Duodenal mucosa (tissue), 2 donors: ENCODE measurements at regions not wholly inside any gene's neighbourhood (a gene's known extent, or its start where the extent isn't known, plus 50 kb on each side); places are given as distances from the start of the nearest gene placed in this dataset.

Experiments
- H3K27ac ChIP-seq: one replicate; pipeline ENCODE4 v1.7.0; 2013; ENCODE audit warnings: low read depth, low read length
- H3K27me3 ChIP-seq, 2 donors: one replicate each; pipeline ENCODE4 v1.7.0; 2013; ENCODE audit warnings: low read length in 2 of 2, control low read depth in 1 of 2; ENCODE audit not compliant: insufficient read depth in 2 of 2, control insufficient read depth in 1 of 2
- H3K36me3 ChIP-seq, 2 donors: one replicate each; pipeline ENCODE4 v1.7.0; 2013; ENCODE audit warnings: low read length in 2 of 2, control low read depth in 1 of 2; ENCODE audit not compliant: insufficient read depth in 2 of 2, control insufficient read depth in 1 of 2
- H3K4me1 ChIP-seq, 2 donors: one replicate each; pipeline ENCODE4 v1.7.0; 2013; ENCODE audit warnings: low read length in 2 of 2, control low read depth in 1 of 2; ENCODE audit not compliant: insufficient read depth in 2 of 2, control insufficient read depth in 1 of 2
- H3K4me3 ChIP-seq, 2 donors: one replicate each; pipeline ENCODE4 v1.7.0; 2013; ENCODE audit warnings: low read length in 2 of 2, low read depth in 1 of 2
- H3K9ac ChIP-seq, 2 donors: one replicate each; pipeline ENCODE4 v1.7.0; 2013; ENCODE audit warnings: low read length in 2 of 2, low read depth in 1 of 2
- H3K9me3 ChIP-seq, 2 donors: one replicate each; pipeline ENCODE4 v1.7.0; 2013; ENCODE audit warnings: low read length in 2 of 2, control low read depth in 1 of 2; ENCODE audit not compliant: control insufficient read depth in 1 of 2

- Histone ChIP-seq H3K27ac (no peak overlapping the region), H3K4me3 (no peak overlapping the region), H3K36me3 (no peaks in the 10 kb centered on the region), H3K9ac (no peak overlapping the region), H3K27me3 (no peaks in the 10 kb centered on the region), H3K9me3 (no peaks in the 10 kb centered on the region), H3K4me1 (no peaks in the 10 kb centered on the region)
Observed at GRCh38 chr2:67799886-67800285, 262.9 kb downstream of the C1D start.

- Histone ChIP-seq H3K9me3 (no peaks in the 10 kb centered on the region), H3K4me3 (no peak overlapping the region), H3K27me3 (no peaks in the 10 kb centered on the region), H3K4me1 (no peaks in the 10 kb centered on the region), H3K9ac (no peak overlapping the region), H3K27ac (no peak overlapping the region), H3K36me3 (no peaks in the 10 kb centered on the region)
Observed at GRCh38 chr2:67802291-67802690, 260.5 kb downstream of the C1D start.

- H3K9ac ChIP-seq, result no peak overlapping the region
- no peaks in the 10 kb centered on the region for H3K4me1 ChIP-seq
- H3K36me3 ChIP-seq, result no peaks in the 10 kb centered on the region
- H3K27ac ChIP-seq, result no peak overlapping the region
- no peaks in the 10 kb centered on the region for H3K9me3 ChIP-seq
- no peak overlapping the region for H3K4me3 ChIP-seq
- no peaks in the 10 kb centered on the region for H3K27me3 ChIP-seq
Observed at GRCh38 chr2:67802824-67803223, 260.0 kb downstream of the C1D start.

- no peak overlapping the region for H3K27ac ChIP-seq
- H3K9me3 ChIP-seq, result no peaks in the 10 kb centered on the region
- H3K4me1 ChIP-seq, result no peaks in the 10 kb centered on the region
- no peaks in the 10 kb centered on the region for H3K27me3 ChIP-seq
- no peak overlapping the region for H3K4me3 ChIP-seq
- no peaks in the 10 kb centered on the region for H3K36me3 ChIP-seq
- no peak overlapping the region for H3K9ac ChIP-seq
Observed at GRCh38 chr2:67806816-67807215, 256.0 kb downstream of the C1D start.

- no peak overlapping the region for H3K9ac ChIP-seq
- no peaks in the 10 kb centered on the region for H3K36me3 ChIP-seq
- H3K4me1 ChIP-seq, result no peaks in the 10 kb centered on the region
- no peak overlapping the region for H3K4me3 ChIP-seq
- H3K9me3 ChIP-seq, result no peaks in the 10 kb centered on the region
- no peaks in the 10 kb centered on the region for H3K27me3 ChIP-seq
- no peak overlapping the region for H3K27ac ChIP-seq
Observed at GRCh38 chr2:67808112-67808511, 254.7 kb downstream of the C1D start.

- Histone ChIP-seq H3K36me3 (no peaks in the 10 kb centered on the region), H3K27ac (no peak overlapping the region), H3K4me3 (no peak overlapping the region), H3K4me1 (no peaks in the 10 kb centered on the region), H3K9me3 (no peaks in the 10 kb centered on the region), H3K27me3 (no peaks in the 10 kb centered on the region), H3K9ac (no peak overlapping the region)
Observed at GRCh38 chr2:67812682-67813081, 250.1 kb downstream of the C1D start.

- Histone ChIP-seq H3K9me3 (no peaks in the 10 kb centered on the region), H3K4me3 (no peak overlapping the region), H3K9ac (no peak overlapping the region), H3K4me1 (no peaks in the 10 kb centered on the region), H3K36me3 (no peaks in the 10 kb centered on the region), H3K27me3 (no peaks in the 10 kb centered on the region), H3K27ac (no peak overlapping the region)
Observed at GRCh38 chr2:67823726-67824125, 239.1 kb downstream of the C1D start.

- Histone ChIP-seq H3K4me3 (no peak overlapping the region), H3K27ac (no peak overlapping the region), H3K4me1 (no peaks in the 10 kb centered on the region), H3K9me3 (no peaks in the 10 kb centered on the region), H3K36me3 (no peaks in the 10 kb centered on the region), H3K27me3 (no peaks in the 10 kb centered on the region), H3K9ac (no peak overlapping the region)
Observed at GRCh38 chr2:67824186-67824585, 238.6 kb downstream of the C1D start.

GRCh38 chr2:67825476-67825875 is 237.3 kb downstream of the C1D start:
- no peak overlapping the region for H3K27ac ChIP-seq
- no peaks in the 10 kb centered on the region for H3K36me3 ChIP-seq
- H3K9ac ChIP-seq, result no peak overlapping the region
- H3K9me3 ChIP-seq, result no peaks in the 10 kb centered on the region
- no peaks in the 10 kb centered on the region for H3K27me3 ChIP-seq
- no peaks in the 10 kb centered on the region for H3K4me1 ChIP-seq
- no peak overlapping the region for H3K4me3 ChIP-seq

- no peak overlapping the region for H3K27ac ChIP-seq
- H3K9ac ChIP-seq, result no peak overlapping the region
- no peak overlapping the region for H3K4me3 ChIP-seq
- no peaks in the 10 kb centered on the region for H3K9me3 ChIP-seq
- H3K27me3 ChIP-seq, result no peaks in the 10 kb centered on the region
- no peaks in the 10 kb centered on the region for H3K4me1 ChIP-seq
- H3K36me3 ChIP-seq, result no peaks in the 10 kb centered on the region
Observed at GRCh38 chr2:67828066-67828465, 234.7 kb downstream of the C1D start.

- no peak overlapping the region for H3K27ac ChIP-seq
- H3K36me3 ChIP-seq, result no peaks in the 10 kb centered on the region
- no peaks in the 10 kb centered on the region for H3K9me3 ChIP-seq
- no peak overlapping the region for H3K4me3 ChIP-seq
- no peak overlapping the region for H3K9ac ChIP-seq
- no peaks in the 10 kb centered on the region for H3K4me1 ChIP-seq
- H3K27me3 ChIP-seq, result no peaks in the 10 kb centered on the region
Observed at GRCh38 chr2:67829470-67829869, 233.3 kb downstream of the C1D start.
